SW 1271 (cell line): ENCODE measurements at regions not wholly inside any gene's neighbourhood (a gene's known extent, or its start where the extent isn't known, plus 50 kb on each side); places are given as distances from the start of the nearest gene placed in this dataset.
"Not testable (repeated sequence)": the region's sequence is repeated elsewhere in the genome, so short reads cannot be mapped to it uniquely, and the experiment has no call there.

Experiments used
- DNase-seq, 2 experiments: peaks; one replicate each; lab custom pipeline; 2025; lab: John Stamatoyannopoulos, UW

GRCh38 chr12:114815026-114815795 lies 131.2 kb upstream of the TBX3 start:
- DNase-seq: no peak

DNA sequence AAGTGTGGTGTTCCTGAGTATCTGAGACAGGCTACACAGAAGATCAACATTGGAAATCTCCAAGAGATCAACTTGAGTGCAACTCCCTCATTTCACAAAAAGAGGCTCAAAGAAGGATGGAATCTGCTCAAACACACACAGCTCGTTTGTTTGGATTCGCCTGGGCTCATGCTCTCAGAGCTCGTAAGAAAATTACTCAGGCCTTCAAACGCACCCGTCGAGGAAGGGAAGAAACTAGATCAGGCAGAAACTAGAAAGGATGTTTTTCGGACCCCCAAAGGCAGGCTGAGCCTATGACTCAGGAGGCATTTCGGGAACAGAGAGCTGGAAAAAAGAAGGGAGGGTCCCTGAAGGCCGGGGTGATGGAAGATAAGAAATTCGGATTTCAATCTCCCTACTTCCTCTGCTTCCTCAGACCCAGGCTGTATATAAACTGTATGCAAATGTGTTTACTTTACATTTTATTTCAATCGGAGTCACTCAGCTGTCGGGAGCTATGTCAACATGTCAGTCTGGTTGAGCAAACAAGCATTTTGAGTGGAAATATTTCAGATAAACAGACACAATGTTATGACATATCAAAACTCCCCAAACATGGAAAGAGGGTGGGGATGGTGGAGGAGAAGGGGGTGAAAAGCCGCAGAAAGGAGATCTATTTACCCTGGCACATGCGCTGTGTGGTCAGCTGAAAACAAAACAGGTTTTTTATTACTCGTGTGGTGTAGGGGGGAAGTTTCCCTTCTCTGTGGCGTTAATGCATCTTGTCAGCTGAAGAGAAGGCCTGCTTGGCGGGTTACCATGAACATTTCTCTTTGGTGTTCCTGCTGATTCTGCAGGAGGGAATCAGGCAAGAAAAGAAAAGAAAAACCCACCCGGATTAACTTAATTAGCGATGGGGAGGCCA lies 129.1 kb upstream of the TBX3 start:
- no peak for DNase-seq

DNA sequence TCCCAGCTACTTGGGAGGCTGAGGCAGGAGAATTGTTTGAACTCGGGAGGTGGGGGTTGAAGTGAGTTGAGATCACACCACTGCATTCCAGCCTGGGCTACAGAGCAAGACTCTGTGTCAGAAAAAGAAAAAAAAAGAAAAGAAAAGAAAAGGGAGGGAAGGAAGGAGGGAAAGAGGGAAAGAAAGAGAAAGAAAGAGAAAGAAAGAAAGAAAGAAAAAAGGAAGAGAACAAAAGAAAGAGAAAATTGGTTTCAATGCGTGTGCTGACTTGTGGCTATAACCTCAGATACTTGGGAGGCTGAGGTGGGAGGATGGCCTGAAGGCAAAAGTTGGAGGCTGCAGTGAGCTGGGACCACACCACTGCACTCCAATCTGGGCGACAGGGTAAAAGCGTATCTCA lies 128.4 kb upstream of the TBX3 start:
- no peak for DNase-seq

GRCh38 chr12:114809097-114809496 lies 125.1 kb upstream of the TBX3 start:
- DNase-seq: no peak

GRCh38 chr12:114801381-114801780 lies 117.4 kb upstream of the TBX3 start:
- not testable (repeated sequence) for DNase-seq

DNA sequence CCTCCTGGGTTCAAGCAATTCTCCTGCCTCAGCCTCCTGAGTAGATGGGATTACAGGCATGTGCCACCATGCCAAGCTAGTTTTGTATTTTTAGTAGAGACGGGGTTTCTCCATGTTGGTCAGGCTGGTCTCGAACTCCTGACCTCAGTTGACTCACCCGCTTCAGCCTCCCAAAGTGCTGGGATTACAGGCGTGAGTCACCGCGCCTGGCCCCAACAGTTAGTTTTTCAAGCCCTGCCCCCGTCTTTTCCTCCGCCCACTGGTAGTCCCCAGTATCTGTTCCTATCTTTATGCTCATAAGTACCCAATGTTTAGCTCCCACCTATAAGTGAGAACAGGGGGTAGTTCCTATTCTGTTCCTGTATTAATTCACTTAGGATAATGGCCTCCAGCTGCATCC lies 116.6 kb upstream of the TBX3 start:
- not testable (repeated sequence) for DNase-seq

DNA sequence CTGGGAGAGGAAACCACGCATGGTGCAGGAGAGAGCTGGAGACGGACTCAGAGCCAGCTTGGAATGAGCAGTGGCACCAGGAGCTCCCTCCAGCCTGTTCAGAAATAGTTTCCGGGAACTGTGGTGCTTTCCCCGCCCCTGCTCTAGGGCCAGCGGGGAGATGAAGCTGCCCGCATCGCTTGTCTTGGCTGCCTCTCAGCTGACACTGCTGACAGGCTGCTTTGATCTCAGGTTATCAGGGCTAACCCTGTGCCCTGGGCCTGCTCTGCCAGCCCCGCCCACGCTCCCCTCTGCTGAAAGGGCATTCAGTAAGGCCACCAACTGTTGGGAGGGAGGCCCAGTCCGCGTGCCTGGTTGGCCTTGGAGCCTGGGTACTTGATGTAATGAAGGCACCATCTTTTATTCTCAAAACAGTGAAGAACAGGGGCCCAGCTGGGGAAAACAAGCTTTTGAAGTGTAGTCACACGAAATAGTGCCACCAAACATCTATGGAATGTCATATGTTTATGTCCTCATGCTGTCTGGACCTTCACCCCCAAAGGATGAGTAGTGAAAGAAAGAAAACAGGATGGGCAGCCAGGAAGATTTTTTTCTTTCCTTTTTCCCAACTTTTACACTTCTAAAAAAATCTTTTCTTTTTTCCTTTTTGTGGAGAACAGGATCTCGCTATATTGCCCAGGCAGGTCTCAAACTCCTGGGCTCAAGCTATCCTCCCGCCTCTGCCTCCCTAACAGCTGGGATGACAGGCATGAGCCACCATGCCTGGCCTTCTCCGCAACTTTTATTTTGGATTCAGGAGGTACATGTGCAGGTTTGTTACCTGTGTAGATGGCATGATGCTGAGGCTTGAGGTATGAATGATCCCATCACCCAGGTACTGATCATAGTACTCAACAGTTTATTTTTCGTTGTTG lies 115.9 kb upstream of the TBX3 start:
- DNase-seq: no peak

- no peak for DNase-seq
Measured at GRCh38 chr12:114794049-114794558, 110.1 kb upstream of the TBX3 start.

DNA sequence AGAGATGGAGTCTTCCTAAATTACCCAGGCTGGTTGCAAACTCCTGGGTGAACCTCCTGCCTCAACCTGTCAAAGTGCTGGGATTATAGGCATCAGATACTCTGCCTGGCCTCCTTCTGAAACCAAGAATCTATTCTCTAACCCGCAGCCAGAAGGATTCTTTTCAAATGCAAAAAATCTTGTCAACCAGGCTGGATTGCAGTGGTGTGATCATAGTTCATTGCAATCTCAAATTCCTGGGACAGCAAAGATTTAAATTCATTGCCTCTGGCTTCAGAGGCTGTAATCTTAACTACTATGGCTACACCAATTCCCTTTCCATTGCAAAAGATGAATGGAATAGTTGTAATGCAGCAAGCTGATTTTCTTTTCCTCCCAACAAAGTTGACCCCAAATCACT lies 106.3 kb upstream of the TBX3 start:
- DNase-seq: no peak

DNA sequence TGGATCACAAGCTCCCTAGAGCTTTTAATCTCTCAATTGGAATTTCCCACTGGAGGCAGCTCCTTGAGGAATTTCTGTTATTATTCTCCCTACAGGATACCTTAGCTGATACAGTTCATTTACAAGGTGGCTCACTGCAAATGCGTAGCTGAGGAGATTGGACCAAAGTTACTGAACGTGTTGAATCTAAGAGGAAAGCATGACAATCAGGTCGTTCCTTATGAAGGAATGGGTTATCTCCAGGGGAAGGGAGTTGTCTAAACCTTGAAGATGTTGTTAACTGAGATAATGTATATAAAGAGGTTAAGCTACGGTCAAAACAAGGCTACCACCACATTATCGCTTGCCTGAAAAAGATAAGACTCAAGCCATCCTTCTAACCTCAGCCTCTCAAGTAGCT lies 105.8 kb upstream of the TBX3 start:
- no peak for DNase-seq

GRCh38 chr12:114789276-114789675 lies 105.3 kb upstream of the TBX3 start:
- no peak for DNase-seq

- no peak for DNase-seq
Measured at GRCh38 chr12:114784526-114784925, 100.6 kb upstream of the TBX3 start.

DNA sequence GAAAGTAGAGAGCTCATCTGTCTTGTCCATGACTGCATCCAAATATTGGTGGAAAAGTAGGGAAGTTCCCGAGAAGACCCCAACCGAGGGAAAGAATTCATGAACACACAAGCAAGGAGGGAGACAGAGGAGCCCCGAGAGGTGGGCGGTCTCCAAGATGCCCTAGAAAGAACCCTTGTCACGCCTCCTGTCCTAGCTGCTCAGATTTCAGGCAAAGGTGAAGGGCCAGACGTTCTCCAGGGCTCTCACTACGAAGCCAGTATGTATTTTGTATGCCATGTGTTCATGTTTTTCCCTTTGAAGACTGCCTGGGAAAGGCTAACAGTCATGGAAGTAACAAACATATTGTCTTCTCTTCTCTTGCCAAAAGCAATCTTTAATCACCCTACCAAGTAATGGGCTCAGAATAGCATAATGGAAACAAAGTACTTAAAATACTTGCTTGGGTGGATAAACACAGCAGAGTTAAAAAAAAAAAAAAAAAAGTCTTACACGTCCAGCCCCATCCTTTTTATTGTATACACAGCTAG lies 99.2 kb upstream of the TBX3 start:
- no peak for DNase-seq

- no peak for DNase-seq
Measured at GRCh38 chr12:114780746-114781399, 96.9 kb upstream of the TBX3 start.

GRCh38 chr12:114779647-114780046 lies 95.7 kb upstream of the TBX3 start:
- DNase-seq: no peak

DNA sequence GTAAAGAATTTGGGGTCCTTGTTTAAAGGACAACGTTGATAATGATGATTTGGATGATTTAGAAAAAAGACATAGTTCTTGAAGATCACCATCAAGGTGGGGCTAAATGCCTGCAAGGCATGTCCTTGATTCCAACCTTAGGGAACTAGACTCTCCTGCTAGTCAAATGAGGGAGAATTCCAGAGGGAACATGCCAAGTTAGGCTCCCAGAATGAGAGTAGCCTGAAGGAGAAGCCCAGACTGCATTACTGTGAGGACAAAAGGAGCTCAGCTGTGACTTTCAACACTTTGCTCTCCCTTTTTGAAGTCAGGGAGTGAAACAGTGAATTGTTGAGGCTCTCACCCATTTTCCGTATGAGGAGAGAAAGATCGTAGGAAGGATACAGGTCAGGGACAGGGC lies 95.2 kb upstream of the TBX3 start:
- no peak for DNase-seq

DNA sequence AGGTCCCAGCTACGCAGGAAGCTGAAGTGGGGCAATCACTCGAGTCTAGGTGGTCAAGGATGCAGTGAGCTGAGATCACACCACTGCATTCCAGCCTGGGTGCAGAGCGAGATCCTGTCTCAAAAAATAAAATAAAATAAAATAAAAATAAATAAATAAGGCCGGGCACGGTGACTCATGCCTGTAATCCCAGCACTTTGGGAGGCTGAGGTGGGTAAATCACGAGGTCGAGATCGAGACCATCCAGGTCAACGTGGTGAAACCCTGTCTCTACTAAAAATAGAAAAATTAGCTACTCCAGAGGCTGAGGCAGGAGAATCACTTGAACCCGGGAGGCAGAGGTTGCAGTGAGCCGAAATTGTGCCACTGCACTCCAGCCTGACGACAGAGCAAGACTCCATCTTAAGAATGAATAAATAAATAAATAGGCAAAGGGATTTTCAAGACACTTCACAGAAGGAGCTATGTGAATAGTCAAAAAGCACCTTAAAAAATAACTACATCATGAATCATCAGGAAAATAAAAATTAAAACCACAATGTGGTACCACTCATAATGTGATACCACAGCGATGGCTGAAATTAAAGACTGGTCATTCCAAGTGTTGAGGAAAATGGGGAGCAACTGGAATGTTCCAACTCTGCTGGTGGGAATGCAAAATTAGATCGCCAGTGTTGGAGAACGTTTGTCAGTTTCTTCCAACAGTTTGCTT lies 92.9 kb upstream of the TBX3 start:
- DNase-seq: no peak

DNA sequence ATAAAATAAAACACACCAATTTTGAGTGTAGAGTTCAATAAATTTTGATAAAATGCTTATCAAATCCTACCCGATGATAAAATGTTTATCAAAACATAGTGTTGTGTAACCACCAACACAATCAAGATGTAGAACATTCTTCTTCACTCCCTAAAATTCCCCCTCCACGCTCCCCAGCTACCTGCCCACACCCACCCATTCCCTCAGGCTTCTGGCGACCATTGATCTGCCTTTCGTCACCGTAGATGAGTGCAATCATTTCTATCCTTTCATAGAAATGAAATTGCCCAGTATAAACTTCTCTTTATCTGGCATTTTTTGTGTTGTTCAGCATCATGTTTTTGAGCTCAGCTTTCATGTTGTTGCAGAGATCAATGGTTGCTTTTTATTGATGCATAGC lies 90.7 kb upstream of the TBX3 start:
- no peak for DNase-seq

- no peak for DNase-seq
Measured at GRCh38 chr12:114774197-114774596, 90.2 kb upstream of the TBX3 start.

- DNase-seq: no peak
Measured at GRCh38 chr12:114770323-114770722, 86.3 kb upstream of the TBX3 start.

DNA sequence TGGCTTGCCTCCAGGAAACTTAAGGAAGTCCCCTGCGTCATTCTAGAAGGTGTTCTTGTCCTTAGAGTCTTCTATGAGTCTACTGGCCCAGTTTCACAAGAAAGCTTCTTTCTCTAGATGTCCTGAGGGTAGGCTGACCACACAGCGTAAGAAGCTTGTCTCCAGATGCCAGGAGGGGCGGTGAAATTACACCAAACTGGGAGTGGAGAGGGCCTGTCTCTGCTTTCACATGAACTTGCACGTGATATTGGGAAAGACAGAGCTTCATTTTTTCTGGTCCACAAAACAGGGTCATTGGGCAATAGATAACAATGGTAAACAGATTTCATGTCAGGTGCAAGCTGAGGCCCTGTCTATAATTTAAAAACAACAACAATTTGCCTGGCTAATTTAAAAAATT lies 85.7 kb upstream of the TBX3 start:
- DNase-seq: no peak
